Retinal pigment epithelial cell (primary cell): ENCODE measurements at regions not wholly inside any gene's neighbourhood (a gene's known extent, or its start where the extent isn't known, plus 50 kb on each side); places are given as distances from the start of the nearest gene placed in this dataset.

ENCODE experiments used
- DNase-seq: peaks from one replicate; pipeline ENCODE4 v3.0.0-alpha.2; 2010; ENCODE audit warnings: low read depth
- H3K4me3 ChIP-seq: 2 replicates; pipeline ENCODE4 v1.5.1; 2011; ENCODE audit warnings: mild to moderate bottlenecking, low read length, control low read depth, moderate library complexity
- CTCF ChIP-seq: conservative IDR thresholded peaks from 2 replicates; pipeline ENCODE4 v1.5.1; 2011; ENCODE audit warnings: low read depth, low read length, control low read depth, inconsistent platforms

- TF ChIP-seq CTCF: no peak
- DNase-seq: no peak
- no peak overlapping the region for H3K4me3 ChIP-seq
These were observed 209.9 kb downstream of the ANKRD60 start for GRCh38 chr20:58018590-58018989.

- H3K4me3 ChIP-seq: no peak overlapping the region
- TF ChIP-seq CTCF: no peak
- no peak for DNase-seq
These were observed 210.4 kb downstream of the ANKRD60 start for GRCh38 chr20:58017970-58018530.

GRCh38 chr20:58017231-58017969 is 211.1 kb downstream of the ANKRD60 start:
- TF ChIP-seq CTCF: no peak

GRCh38 chr20:58016779-58017178 is 211.7 kb downstream of the ANKRD60 start:
- no peak for DNase-seq
- no peak overlapping the region for H3K4me3 ChIP-seq
- TF ChIP-seq CTCF: no peak

More at GRCh38 chr20:58017231-58017969, 211.1 kb downstream of the ANKRD60 start:
- no peak overlapping the region for H3K4me3 ChIP-seq
- no peak for DNase-seq

DNA sequence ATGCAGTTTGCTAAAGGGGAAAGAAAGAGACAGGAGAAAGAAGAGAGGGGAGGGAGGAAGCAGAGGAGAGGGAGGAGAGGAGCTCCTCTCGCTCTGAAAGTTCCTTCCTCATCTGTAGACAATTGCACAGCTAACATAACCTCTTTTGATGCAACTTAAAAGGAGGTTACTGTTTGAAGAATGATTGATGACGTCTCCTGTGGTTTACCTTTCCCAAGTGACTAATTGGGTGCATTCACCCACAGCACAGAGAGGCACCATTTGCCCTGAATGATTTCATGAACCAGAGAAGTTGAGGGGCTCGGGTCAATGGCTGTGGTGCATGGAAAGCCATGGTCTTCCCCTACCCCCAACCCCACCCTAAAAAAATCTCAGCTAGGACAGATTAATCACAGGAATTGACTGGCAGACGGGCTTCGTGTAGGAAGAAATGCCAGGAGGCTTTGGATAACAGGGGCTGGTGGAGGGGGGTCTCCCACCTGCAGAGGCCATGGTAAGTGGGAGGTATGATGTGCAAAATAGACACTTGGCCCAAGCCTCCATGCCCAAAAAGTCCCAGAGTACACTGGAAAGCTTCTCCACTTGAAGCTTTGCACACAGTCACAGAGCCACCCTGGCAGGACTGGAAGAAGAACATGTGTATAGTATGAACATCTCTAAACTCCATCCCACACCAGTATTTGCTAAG is 213.7 kb downstream of the ANKRD60 start:
- no peak overlapping the region for H3K4me3 ChIP-seq
- no peak for DNase-seq
- no peak for TF ChIP-seq CTCF

DNA sequence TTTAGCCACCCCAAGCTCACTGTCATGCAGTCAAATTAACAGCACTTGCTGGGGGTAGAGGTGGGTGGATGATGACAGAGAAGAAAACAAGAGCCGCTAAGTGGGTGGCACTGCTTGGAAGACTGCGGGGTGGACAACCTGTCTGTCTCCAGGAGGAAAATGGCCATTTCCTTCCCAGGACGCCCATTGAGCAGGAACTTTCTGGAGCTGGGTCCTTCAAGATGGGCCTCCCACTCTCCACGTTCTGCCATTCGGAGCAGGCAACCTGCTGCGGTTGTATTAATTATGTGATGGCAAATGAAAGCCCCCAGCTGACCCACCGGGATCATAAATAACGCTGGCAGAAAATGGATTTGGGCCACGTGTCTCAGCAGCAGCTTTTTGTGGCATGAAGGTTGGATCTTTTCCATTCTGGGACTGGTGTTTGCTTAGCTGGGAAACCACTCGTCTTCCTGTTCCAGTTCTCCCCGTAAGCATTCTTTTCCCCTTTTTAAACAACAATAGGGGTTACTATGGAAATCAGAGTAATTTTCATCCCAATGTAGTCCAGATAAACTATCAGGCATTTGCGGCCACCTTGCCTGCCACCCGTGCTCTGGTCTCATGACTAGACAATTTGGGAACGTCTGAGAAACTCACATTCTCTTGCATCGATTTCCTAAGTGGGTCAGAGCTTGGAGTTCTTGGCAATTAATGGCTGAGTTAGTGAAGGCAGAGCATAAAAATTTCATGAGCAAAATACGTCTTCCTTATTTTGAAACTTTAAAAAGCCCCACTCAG is 215.5 kb downstream of the ANKRD60 start:
- DNase-seq: no peak
- no peak for TF ChIP-seq CTCF
- no peak overlapping the region for H3K4me3 ChIP-seq
